Transverse colon (tissue), 4 donors: ENCODE measurements at regions not wholly inside any gene's neighbourhood (a gene's known extent, or its start where the extent isn't known, plus 50 kb on each side); places are given as distances from the start of the nearest gene placed in this dataset.

Experiments
- DNase-seq: peaks from one replicate; pipeline ENCODE4 v3.0.0-alpha.2; 2019
- H3K27ac ChIP-seq, 4 donors: fragments of 200-600 bp; sonication (generic); 2 replicates each; pipeline ENCODE4 v1.5.1; 2016 to 2018; ENCODE audit warnings: inconsistent platforms in 4 of 4
- H3K27me3 ChIP-seq: fragments of 200-600 bp; sonication (generic); 2 replicates; pipeline ENCODE4 v1.5.1; 2017; ENCODE audit warnings: inconsistent platforms
- H3K36me3 ChIP-seq, 4 donors: fragments of 200-600 bp; sonication (generic); 2 replicates each; pipeline ENCODE4 v1.5.1; 2017 to 2019; ENCODE audit warnings: inconsistent platforms in 4 of 4
- H3K4me1 ChIP-seq, 4 donors: fragments of 200-600 bp; sonication (generic); 2 replicates each; pipeline ENCODE4 v1.5.1; 2017 to 2020; ENCODE audit warnings: inconsistent platforms in 4 of 4
- H3K4me3 ChIP-seq, 4 donors: fragments of 200-600 bp; sonication (generic); 1 replicate in 1 of 4; 2 replicates in 3 of 4; pipeline versions ENCODE4 v1.5.1 to v1.6.1; 2017 to 2019; ENCODE audit warnings: inconsistent platforms in 4 of 4
- H3K9me3 ChIP-seq, 2 donors: fragments of 200-600 bp; sonication (generic); 2 replicates each; pipeline ENCODE4 v1.5.1; 2017 to 2019; ENCODE audit warnings: inconsistent platforms in 2 of 2
- EP300 ChIP-seq: sonication (generic); formaldehyde crosslinking; IDR thresholded peaks from one replicate; pipeline ENCODE4 v1.6.1; 2017; ENCODE audit warnings: antibody characterized with exemption, low read depth
- POLR2A ChIP-seq: fragments of 450-650 bp; IDR thresholded peaks from one replicate; pipeline ENCODE4 v1.6.1; 2016; ENCODE audit warnings: antibody characterized with exemption, mild to moderate bottlenecking, moderate library complexity
- POLR2AphosphoS5 ChIP-seq, 3 donors: sonication (generic); formaldehyde crosslinking; IDR thresholded peaks; one replicate each; pipeline ENCODE4 v1.6.1; 2016; ENCODE audit warnings: antibody characterized with exemption in 3 of 3
- WGBS, 2 donors: methylation state at CpG; one replicate each; pipeline ENCODE4 v1.1.5; 2018; ENCODE audit warnings: low coverage in 1 of 2; 5-methylcytosine and 5-hydroxymethylcytosine counted together
- in situ Hi-C, 4 donors: fragments of 200-750 bp; cut with MboI; loops; one replicate each; pipeline versions ENCODE4 v1.15.0 to v1.15.1; 2017; ENCODE audit warnings: low sequenced_read_pairs in 3 of 4, low pct_ligation_motif_present in 1 of 4, low pct_unique_long_range_greater_than_20kb in 1 of 4
- intact Hi-C: fragments of 100-400 bp; cut with DNase I; formaldehyde crosslinking; loops from one replicate; pipeline ENCODE4 v1.15.1; 2023; ENCODE audit warnings: low total_unique reads
- TF ChIP-seq, protein P1 (sequence below), 5 experiments: fragments of 200-600 bp in 3 of 5; fragments of 450-650 bp in 2 of 5; sonication (generic) in 3 of 5; IDR thresholded peaks; 1 replicate in 2 of 5; 2 replicates in 3 of 5; pipeline ENCODE4 v1.5.1; 2016 to 2017; ENCODE audit warnings: antibody characterized with exemption in 5 of 5, inconsistent platforms in 3 of 5, mild to moderate bottlenecking in 2 of 5, moderate library complexity in 1 of 5

DNA sequence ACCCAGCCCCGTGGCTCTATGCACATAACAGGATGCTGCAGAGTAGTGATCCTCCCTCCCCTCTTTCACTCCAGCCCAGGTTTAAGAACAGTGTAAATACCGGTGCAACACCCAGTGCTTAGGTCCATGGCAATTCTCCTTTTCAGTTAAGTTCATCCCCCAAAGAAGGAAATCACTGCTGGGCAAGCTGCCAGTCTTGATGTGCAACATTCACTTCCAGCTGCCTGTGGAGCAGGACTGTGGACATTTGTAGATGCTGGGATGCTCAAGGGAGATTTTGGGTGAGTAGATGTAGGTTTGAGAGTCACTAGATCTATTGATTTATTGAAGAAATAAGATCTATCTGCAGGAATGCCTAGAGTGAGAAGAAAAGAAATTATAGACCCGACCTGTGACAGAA is 294.3 kb upstream of the KIAA1217 start:
- Histone ChIP-seq H3K27ac (no peak overlapping the region), H3K4me1 (no peaks in the 10 kb centered on the region), H3K4me3 (no peak overlapping the region), H3K27me3 (no peaks in the 10 kb centered on the region), H3K9me3 (no peaks in the 10 kb centered on the region), H3K36me3 (no peaks in the 10 kb centered on the region)
- intact Hi-C loops, result loop anchor here (10.0 kb wide), 1 partner anchor 1350 kb away; no protein-coding TSS in a partner anchor
- DNase-seq, result no peak
- in situ Hi-C loops, result no loop called here
- 54 to 55% methylated on average over 2 to 3 of the region's 3 CpGs for WGBS, 2 donors
- no peak for TF ChIP-seq EP300
- no peak for TF ChIP-seq POLR2A
- TF ChIP-seq POLR2AphosphoS5 (IDR thresholded peaks at IDR 0.05), result no peak
- TF ChIP-seq, protein P1, sequence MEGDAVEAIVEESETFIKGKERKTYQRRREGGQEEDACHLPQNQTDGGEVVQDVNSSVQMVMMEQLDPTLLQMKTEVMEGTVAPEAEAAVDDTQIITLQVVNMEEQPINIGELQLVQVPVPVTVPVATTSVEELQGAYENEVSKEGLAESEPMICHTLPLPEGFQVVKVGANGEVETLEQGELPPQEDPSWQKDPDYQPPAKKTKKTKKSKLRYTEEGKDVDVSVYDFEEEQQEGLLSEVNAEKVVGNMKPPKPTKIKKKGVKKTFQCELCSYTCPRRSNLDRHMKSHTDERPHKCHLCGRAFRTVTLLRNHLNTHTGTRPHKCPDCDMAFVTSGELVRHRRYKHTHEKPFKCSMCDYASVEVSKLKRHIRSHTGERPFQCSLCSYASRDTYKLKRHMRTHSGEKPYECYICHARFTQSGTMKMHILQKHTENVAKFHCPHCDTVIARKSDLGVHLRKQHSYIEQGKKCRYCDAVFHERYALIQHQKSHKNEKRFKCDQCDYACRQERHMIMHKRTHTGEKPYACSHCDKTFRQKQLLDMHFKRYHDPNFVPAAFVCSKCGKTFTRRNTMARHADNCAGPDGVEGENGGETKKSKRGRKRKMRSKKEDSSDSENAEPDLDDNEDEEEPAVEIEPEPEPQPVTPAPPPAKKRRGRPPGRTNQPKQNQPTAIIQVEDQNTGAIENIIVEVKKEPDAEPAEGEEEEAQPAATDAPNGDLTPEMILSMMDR (IDR thresholded peaks at IDR 0.05), result no peak

DNA sequence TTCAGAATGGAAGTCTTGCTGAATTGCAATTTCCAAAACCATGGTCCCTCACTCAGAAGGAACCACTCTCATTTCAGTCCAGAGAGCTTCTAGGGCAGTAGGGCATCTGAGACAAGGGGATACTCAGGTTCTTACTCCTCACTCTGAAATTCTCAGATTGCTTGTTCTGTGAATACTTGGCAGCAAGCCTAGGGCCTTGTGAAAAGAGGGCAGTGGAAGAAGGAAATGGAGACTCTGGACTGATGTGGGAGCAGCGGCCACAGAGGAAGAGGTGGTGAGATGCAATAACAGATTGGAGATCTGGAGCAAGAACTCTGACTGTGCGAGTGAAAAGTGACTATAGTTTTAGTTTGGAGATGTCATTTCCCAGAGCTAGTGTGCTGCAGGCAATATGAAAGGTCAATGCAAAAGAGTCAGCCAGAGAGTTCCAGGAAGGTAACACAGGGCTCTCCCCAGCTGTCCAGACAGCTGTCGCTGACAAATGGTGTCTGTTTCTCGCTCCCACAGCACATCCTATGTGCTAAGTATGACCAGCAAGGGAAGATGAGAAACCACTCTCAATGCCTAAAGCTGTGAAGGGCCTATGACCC is 291.6 kb upstream of the KIAA1217 start:
- Histone ChIP-seq H3K4me1 (no peaks in the 10 kb centered on the region), H3K9me3 (no peaks in the 10 kb centered on the region), H3K27me3 (no peaks in the 10 kb centered on the region), H3K4me3 (no peak overlapping the region), H3K27ac (no peak overlapping the region), H3K36me3 (no peaks in the 10 kb centered on the region)
- TF ChIP-seq POLR2AphosphoS5 (IDR thresholded peaks at IDR 0.05), result no peak
- TF ChIP-seq, protein P1 (IDR thresholded peaks at IDR 0.05), result no peak
- TF ChIP-seq POLR2A, result no peak
- no peak for TF ChIP-seq EP300
- DNase-seq, result no peak
- in situ Hi-C loops, result no loop called here
- 36 to 72% methylated on average over 2 to 4 of the region's 4 CpGs for WGBS, 2 donors
- intact Hi-C loops, result loop anchor here (10.0 kb wide), 1 partner anchor 1347 kb away; no protein-coding TSS in a partner anchor

DNA sequence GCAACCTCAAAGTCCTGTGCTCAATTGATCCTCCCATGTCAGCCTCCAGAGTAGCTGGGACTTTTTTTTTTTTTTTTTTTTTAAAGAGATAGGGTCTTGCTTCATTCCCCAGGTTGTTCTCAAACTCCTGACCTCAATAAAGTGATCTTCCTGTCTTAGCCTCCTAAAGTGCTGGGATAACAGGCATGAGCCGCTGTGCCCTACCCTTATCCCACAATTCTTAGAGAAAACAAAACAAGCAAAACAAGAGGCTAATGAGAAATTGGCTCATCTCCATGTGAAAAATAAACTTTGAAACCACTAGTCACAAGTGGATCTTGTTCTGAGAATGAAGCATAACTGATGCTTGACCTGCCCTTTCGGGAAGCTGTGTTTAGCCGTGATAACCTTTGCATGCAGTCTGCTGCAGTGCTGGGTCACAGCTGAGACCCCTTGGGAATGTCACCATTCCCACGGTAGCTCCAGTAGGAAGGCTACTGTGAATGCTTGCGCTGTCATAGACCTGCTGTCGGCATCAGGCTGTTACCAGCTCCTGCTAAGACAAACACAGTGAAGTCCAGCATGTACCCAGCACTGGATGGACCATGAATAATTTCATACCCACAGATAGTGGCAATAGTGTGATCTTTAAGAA is 290.7 kb upstream of the KIAA1217 start:
- H3K27me3 ChIP-seq, result no peaks in the 10 kb centered on the region

DNA sequence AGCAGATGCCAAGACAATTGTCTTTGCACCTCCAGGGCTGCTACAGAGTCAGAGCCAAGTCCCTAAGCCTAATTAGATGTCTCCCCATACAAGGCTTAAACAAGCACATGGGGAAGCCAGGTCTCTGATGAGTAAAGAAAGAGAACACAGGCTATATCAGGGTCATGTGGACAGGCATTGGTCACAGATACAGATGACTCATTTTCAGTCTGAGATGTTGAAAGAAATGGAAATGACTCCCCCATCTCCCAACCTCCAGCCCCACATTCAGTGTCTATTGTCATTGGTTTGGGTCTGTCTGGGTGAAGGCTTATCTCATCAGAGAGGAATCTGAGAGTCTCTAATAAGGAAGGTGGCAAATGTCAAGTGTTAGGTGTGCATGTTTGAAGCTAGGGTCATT is 290.1 kb upstream of the KIAA1217 start:
- no peak for DNase-seq
- Histone ChIP-seq H3K4me3 (no peak overlapping the region), H3K9me3 (no peaks in the 10 kb centered on the region), H3K27me3 (no peaks in the 10 kb centered on the region), H3K4me1 (no peaks in the 10 kb centered on the region), H3K27ac (no peak overlapping the region), H3K36me3 (no peaks in the 10 kb centered on the region)
- intact Hi-C loops, result loop anchor here (10.0 kb wide), 1 partner anchor 1346 kb away; no protein-coding TSS in a partner anchor
- TF ChIP-seq, protein P1 (IDR thresholded peaks at IDR 0.05), result no peak
- no peak for TF ChIP-seq EP300
- TF ChIP-seq POLR2A, result no peak
- no peak for TF ChIP-seq POLR2AphosphoS5 (IDR thresholded peaks at IDR 0.05)
- in situ Hi-C loops, result no loop called here

More for the DNA sequence above, 290.7 kb upstream of the KIAA1217 start:
- Histone ChIP-seq H3K4me3 (no peak overlapping the region), H3K36me3 (no peaks in the 10 kb centered on the region), H3K4me1 (no peaks in the 10 kb centered on the region), H3K9me3 (no peaks in the 10 kb centered on the region), H3K27ac (no peak overlapping the region)
- DNase-seq, result no peak
- WGBS, 2 donors, result 57 to 63% methylated on average over 1 to 6 of the region's 6 CpGs
- intact Hi-C loops (loop anchor here (10.0 kb wide), 1 partner anchor 1347 kb away; no protein-coding TSS in a partner anchor), in situ Hi-C loops (no loop called here)
- no peak for TF ChIP-seq EP300
- TF ChIP-seq POLR2A, result no peak
- TF ChIP-seq, protein P1 (IDR thresholded peaks at IDR 0.05), result no peak
- TF ChIP-seq POLR2AphosphoS5 (IDR thresholded peaks at IDR 0.05), result no peak
